H1 (cell line): ENCODE measurements at regions not wholly inside any gene's neighbourhood (a gene's known extent, or its start where the extent isn't known, plus 50 kb on each side); places are given as distances from the start of the nearest gene placed in this dataset.

Source experiments
- CTCF ChIA-PET: fragments of 300-600 bp; sonication (Branson Sonifier 250); formaldehyde crosslinking; loops from one replicate; lab custom pipeline; 2021; ENCODE audit not compliant: partially characterized antibody; lab: Charles Lee
- POLR2A ChIA-PET: fragments of 300-600 bp; sonication (Branson Sonifier 250); formaldehyde crosslinking; loops from one replicate; lab custom pipeline; 2021; ENCODE audit warnings: inconsistent platforms; ENCODE audit not compliant: partially characterized antibody; lab: Charles Lee
- DNase-seq, 2 experiments: peaks; one replicate each; pipeline versions ENCODE4 v3.0.0 to v3.0.0-alpha.2; 2010 to 2022; ENCODE audit warnings: low spot score in 2 of 2, low read depth in 1 of 2, mixed read lengths in 1 of 2
- FAIRE-seq: peaks from 2 replicates; lab custom pipeline; 2011; peaks lifted over from hg19 to GRCh38; lab: Jason Lieb, UNC
- H2AFZ ChIP-seq: 2 replicates; pipeline ENCODE4 v1.8.1; 2012; ENCODE audit warnings: low read length, inconsistent platforms
- H2AK5ac ChIP-seq: 2 replicates; pipeline ENCODE4 v1.6.1; 2013; ENCODE audit warnings: low read depth, low read length
- H2BK120ac ChIP-seq: replicated peaks from 2 replicates; pipeline ENCODE3; 2013; ENCODE audit warnings: low read depth, low read length, inconsistent platforms
- H2BK12ac ChIP-seq: 2 replicates; pipeline ENCODE4 v1.6.1; 2013; ENCODE audit warnings: low read depth, low read length
- H2BK15ac ChIP-seq: 2 replicates; pipeline ENCODE4 v1.6.1; 2013; ENCODE audit warnings: low read length
- H2BK20ac ChIP-seq: 2 replicates; pipeline ENCODE4 v1.6.1; 2013; ENCODE audit warnings: low read length
- H2BK5ac ChIP-seq: 2 replicates; pipeline ENCODE4 v1.6.1; 2013; ENCODE audit warnings: low read depth, low read length
- H3K14ac ChIP-seq: 2 replicates; pipeline ENCODE4 v1.6.1; 2013; ENCODE audit warnings: inconsistent platforms; ENCODE audit not compliant: insufficient read length
- H3K18ac ChIP-seq: 2 replicates; pipeline ENCODE4 v1.6.1; 2013; ENCODE audit warnings: low read length; ENCODE audit errors: extremely low read depth
- H3K23ac ChIP-seq: 2 replicates; pipeline ENCODE4 v1.6.1; 2013; ENCODE audit warnings: inconsistent platforms; ENCODE audit not compliant: insufficient read length
- H3K23me2 ChIP-seq: 2 replicates; pipeline ENCODE4 v1.6.1; 2013; ENCODE audit warnings: low read depth, low read length
- H3K27ac ChIP-seq: 2 replicates; pipeline ENCODE4 v1.6.1; 2011; ENCODE audit warnings: low read depth, low read length, inconsistent platforms
- H3K27me3 ChIP-seq, 4 experiments: replicated peaks in 1 of 4; 1 replicate in 1 of 4; 2 replicates in 3 of 4; pipeline versions ENCODE4 v1.6.1 to v1.8.1; 2011 to 2013; ENCODE audit warnings: low read length in 3 of 4, mild to moderate bottlenecking in 3 of 4, inconsistent platforms in 2 of 4, mixed read lengths in 2 of 4, moderate library complexity in 1 of 4; ENCODE audit not compliant: control insufficient read depth in 3 of 4, insufficient read depth in 3 of 4; ENCODE audit errors: extremely low read depth in 1 of 4
- H3K36me3 ChIP-seq, 4 experiments: 2 replicates each; pipeline versions ENCODE4 v1.6.1 to v1.8.1; 2011 to 2013; ENCODE audit warnings: mild to moderate bottlenecking in 4 of 4, low read length in 3 of 4, moderate library complexity in 2 of 4, control low read depth in 1 of 4, inconsistent platforms in 1 of 4; ENCODE audit not compliant: insufficient read depth in 4 of 4, control insufficient read depth in 2 of 4
- H3K4ac ChIP-seq: replicated peaks from 2 replicates; pipeline ENCODE3; 2013; ENCODE audit warnings: low read length, low read depth, mixed read lengths, inconsistent platforms; ENCODE audit not compliant: insufficient read length
- H3K4me1 ChIP-seq, 4 experiments: replicated peaks in 1 of 4; 1 replicate in 1 of 4; 2 replicates in 3 of 4; pipeline versions ENCODE4 v1.6.1 to v1.8.1; 2011 to 2013; ENCODE audit warnings: low read length in 3 of 4, inconsistent platforms in 2 of 4, mixed read lengths in 1 of 4; ENCODE audit not compliant: insufficient read depth in 4 of 4, control insufficient read depth in 3 of 4
- H3K4me2 ChIP-seq, 2 experiments: 2 replicates each; pipeline versions ENCODE4 v1.6.1 to v1.8.1; 2011 to 2013; ENCODE audit warnings: low read depth in 2 of 2, low read length in 2 of 2, control low read depth in 1 of 2, inconsistent platforms in 1 of 2, mild to moderate bottlenecking in 1 of 2; ENCODE audit not compliant: insufficient read depth in 1 of 2
- H3K4me3 ChIP-seq, 4 experiments: fragments of 200-600, 300-600 bp in 1 of 4; sonication (generic), shearing (Covaris generic), sonication (Bioruptor Twin) in 1 of 4; 2 replicates each; pipeline versions ENCODE4 v1.5.1 to v1.8.1; 2011 to 2016; ENCODE audit warnings: low read length in 4 of 4, low read depth in 3 of 4, control low read depth in 2 of 4, inconsistent platforms in 2 of 4, mild to moderate bottlenecking in 2 of 4, mixed read lengths in 1 of 4, moderate library complexity in 1 of 4; ENCODE audit not compliant: insufficient read depth in 2 of 4; ENCODE audit errors: extremely low read depth in 1 of 4
- H3K56ac ChIP-seq: replicated peaks from 2 replicates; pipeline ENCODE3; 2013; ENCODE audit warnings: low read depth, mild to moderate bottlenecking, mixed read lengths, low read length, inconsistent platforms; ENCODE audit not compliant: insufficient read length
- H3K79me1 ChIP-seq: 2 replicates; pipeline ENCODE4 v1.6.1; 2013; ENCODE audit warnings: low read depth, low read length, control low read depth
- H3K79me2 ChIP-seq, 2 experiments: 2 replicates each; pipeline versions ENCODE4 v1.6.1 to v1.8.1; 2012 to 2013; ENCODE audit warnings: low read length in 2 of 2, mild to moderate bottlenecking in 2 of 2, inconsistent platforms in 1 of 2; ENCODE audit not compliant: insufficient read depth in 2 of 2, control insufficient read depth in 1 of 2
- H3K9ac ChIP-seq, 4 experiments: replicated peaks in 1 of 4; 1 replicate in 1 of 4; 2 replicates in 3 of 4; pipeline versions ENCODE4 v1.6.1 to v1.8.1; 2011 to 2013; ENCODE audit warnings: low read depth in 3 of 4, low read length in 3 of 4, control low read depth in 2 of 4, mild to moderate bottlenecking in 2 of 4, moderate library complexity in 2 of 4, inconsistent platforms in 1 of 4; ENCODE audit errors: extremely low read depth in 1 of 4
- H3K9me3 ChIP-seq, 2 experiments: 2 replicates each; pipeline versions ENCODE4 v1.6.1 to v1.8.1; 2012 to 2013; ENCODE audit warnings: mild to moderate bottlenecking in 2 of 2, moderate library complexity in 2 of 2, control low read depth in 1 of 2, inconsistent platforms in 1 of 2, low read depth in 1 of 2, low read length in 1 of 2, mixed read lengths in 1 of 2; ENCODE audit not compliant: insufficient read depth in 2 of 2
- H4K20me1 ChIP-seq, 2 experiments: replicated peaks in 1 of 2; 2 replicates each; pipeline versions ENCODE3 to v1.8.1; 2011 to 2013; ENCODE audit warnings: inconsistent platforms in 2 of 2, low read length in 2 of 2, mild to moderate bottlenecking in 1 of 2; ENCODE audit not compliant: insufficient read depth in 2 of 2, control insufficient read depth in 1 of 2
- H4K5ac ChIP-seq: 2 replicates; pipeline ENCODE4 v1.6.1; 2013; ENCODE audit warnings: low read length, low read depth, mixed read lengths, inconsistent platforms; ENCODE audit not compliant: insufficient read length
- H4K8ac ChIP-seq: 2 replicates; pipeline ENCODE4 v1.8.0; 2013; ENCODE audit warnings: mild to moderate bottlenecking, moderate library complexity, low read length, inconsistent platforms; ENCODE audit not compliant: insufficient read depth; ENCODE audit errors: extremely low read depth
- H4K91ac ChIP-seq: replicated peaks from 2 replicates; pipeline ENCODE3; 2013; ENCODE audit warnings: low read length, mixed read lengths, inconsistent platforms; ENCODE audit not compliant: insufficient read length
- CBX5 ChIP-seq: fragments of 300-800, 300-1000 bp; sonication (generic); IDR thresholded peaks from 2 replicates; pipeline ENCODE4 v1.7.1; 2016; ENCODE audit warnings: antibody characterized with exemption, low read length, low read depth
- E2F6 ChIP-seq: IDR thresholded peaks from 2 replicates; pipeline ENCODE4 v1.6.1; 2012; ENCODE audit warnings: inconsistent platforms
- GABPA ChIP-seq: IDR thresholded peaks from 2 replicates; pipeline ENCODE4 v1.6.1; 2011; ENCODE audit warnings: mild to moderate bottlenecking, low read length, moderate library complexity, borderline replicate concordance; ENCODE audit not compliant: insufficient read depth
- JUN ChIP-seq: IDR thresholded peaks from 2 replicates; pipeline ENCODE4 v1.6.1; 2011; ENCODE audit warnings: low read depth, mild to moderate bottlenecking, improper control_type of control experiment, low read length
- KDM4A ChIP-seq: IDR thresholded peaks from one replicate; pipeline ENCODE4 v1.7.1; 2012; ENCODE audit warnings: low read depth, mild to moderate bottlenecking, moderate library complexity, low read length, inconsistent platforms; ENCODE audit not compliant: severe bottlenecking
- MAX ChIP-seq: IDR thresholded peaks from 2 replicates; pipeline ENCODE4 v1.6.1; 2012; ENCODE audit warnings: inconsistent platforms
- NANOG ChIP-seq: IDR thresholded peaks from 2 replicates; pipeline ENCODE4 v1.6.1; 2011; ENCODE audit warnings: low read length, low read depth, mild to moderate bottlenecking, inconsistent platforms; ENCODE audit not compliant: insufficient read depth, poor library complexity, severe bottlenecking
- POLR2AphosphoS5 ChIP-seq: IDR thresholded peaks from 2 replicates; pipeline ENCODE4 v1.6.1; 2011; ENCODE audit warnings: low read depth, low read length
- RAD21 ChIP-seq, 2 experiments: IDR thresholded peaks in 1 of 2; conservative IDR thresholded peaks in 1 of 2; 2 replicates each; pipeline ENCODE4 v1.6.1; 2011; ENCODE audit warnings: low read depth in 2 of 2, low read length in 2 of 2, improper control_type of control experiment in 1 of 2, inconsistent platforms in 1 of 2, mild to moderate bottlenecking in 1 of 2, moderate library complexity in 1 of 2
- SAP30 ChIP-seq: fragments of 300-600 bp; sonication (generic); IDR thresholded peaks from 2 replicates; pipeline ENCODE4 v1.7.1; 2012; ENCODE audit warnings: low read length, moderate library complexity, mild to moderate bottlenecking, inconsistent platforms; ENCODE audit not compliant: insufficient read depth, insufficient replicate concordance
- SIRT6 ChIP-seq: IDR thresholded peaks from one replicate; pipeline ENCODE4 v1.7.1; 2012; ENCODE audit warnings: low read length, inconsistent platforms
- SP1 ChIP-seq: IDR thresholded peaks from 2 replicates; pipeline ENCODE4 v1.6.1; 2011; ENCODE audit warnings: low read depth, low read length
- SP2 ChIP-seq: IDR thresholded peaks from 2 replicates; pipeline ENCODE4 v1.6.1; 2012; ENCODE audit warnings: mild to moderate bottlenecking, low read length, inconsistent platforms
- WGBS, 2 experiments: shearing (Covaris generic) in 1 of 2; methylation state at CpG; one replicate each; pipeline versions ENCODE4 v1.1.6 to v1.1.7; 2013 to 2015; ENCODE audit warnings: low lambda C conversion rate in 2 of 2, mixed read lengths in 2 of 2, inconsistent platforms in 1 of 2, low coverage in 1 of 2, missing lambda C conversion rate in 1 of 2; ENCODE audit not compliant: insufficient replicate concordance in 2 of 2, insufficient coverage in 1 of 2, insufficient read length in 1 of 2; ENCODE audit errors: extremely low coverage in 1 of 2, missing lambda C conversion rate in 1 of 2; 5-methylcytosine and 5-hydroxymethylcytosine counted together

- DNase-seq (no peak), FAIRE-seq (no peak)
- ChIA-PET CTCF (interaction anchor here (0.8 kb wide), 1 partner anchor 35 kb away, joined by 3 read pairs; no protein-coding TSS in a partner anchor), POLR2A (interaction anchor here (1.0 kb wide), 1 partner anchor 83 kb away, joined by 3 read pairs; no protein-coding TSS in a partner anchor)
- Histone ChIP-seq H4K5ac (no peak overlapping the region), H3K27me3 (no peaks in the 10 kb centered on the region), H3K36me3 (no peaks in the 10 kb centered on the region), H3K27ac (no peak overlapping the region), H3K23ac (no peak overlapping the region), H2BK5ac (no peak overlapping the region), H3K79me2 (no peaks in the 10 kb centered on the region), H3K9ac (no peak overlapping the region), H2BK12ac (no peak overlapping the region), H4K91ac (no peak overlapping the region), H3K4me3 (no peak overlapping the region), H2BK120ac (no peak overlapping the region), H4K20me1 (no peaks in the 10 kb centered on the region), H3K4ac (no peak overlapping the region), H2BK15ac (no peak overlapping the region), H4K8ac (no peak overlapping the region), H3K56ac (no peak overlapping the region), H3K23me2 (no peaks in the 10 kb centered on the region), H3K18ac (no peak overlapping the region), H3K4me2 (no peak overlapping the region), H3K9me3 (no peaks in the 10 kb centered on the region), H3K4me1 (no peaks in the 10 kb centered on the region), H3K14ac (no peak overlapping the region), H2AK5ac (no peak overlapping the region), H3K79me1 (no peaks in the 10 kb centered on the region), H2AFZ (no peak overlapping the region), H2BK20ac (no peak overlapping the region)
- TF ChIP-seq NANOG (no peak), SAP30 (no peak), E2F6 (no peak), SP2 (no peak), KDM4A (no peak), CBX5 (no peak), RAD21 (IDR thresholded peaks at IDR 0.05 in 1 of 2, conservative IDR thresholded peaks at IDR 0.05 in 1 of 2; ENCODE audit: low read depth in 2 of 2, low read length in 2 of 2) (no peak), SIRT6 (no peak), POLR2AphosphoS5 (no peak), JUN (no peak), SP1 (no peak), GABPA (no peak), MAX (no peak)
- 92% methylated on average over 3 of the region's 3 CpGs; no CpG with 5 or more reads in 1 of the 2 experiments for WGBS, 2 experiments
Observed at GRCh38 chr4:138790706-138791340, 224.8 kb upstream of the NOCT start.
